Adrenal gland (tissue), 5 donors: ENCODE measurements at regions not wholly inside any gene's neighbourhood (a gene's known extent, or its start where the extent isn't known, plus 50 kb on each side); places are given as distances from the start of the nearest gene placed in this dataset.

Source experiments
- POLR2A ChIP-seq, 2 donors: fragments of 450-650 bp; IDR thresholded peaks; one replicate each; pipeline ENCODE4 v1.6.1; 2017; ENCODE audit warnings: antibody characterized with exemption in 2 of 2, mild to moderate bottlenecking in 2 of 2, moderate library complexity in 1 of 2
- TF ChIP-seq, protein P1 (sequence below), 6 experiments: fragments of 450-650 bp in 4 of 6; fragments of 200-600 bp in 2 of 6; sonication (generic) in 1 of 6; IDR thresholded peaks; 1 replicate in 5 of 6; 2 replicates in 1 of 6; pipeline versions ENCODE4 v1.5.1 to v1.8.0; 2016 to 2021; ENCODE audit warnings: antibody characterized with exemption in 6 of 6, mild to moderate bottlenecking in 2 of 6, moderate library complexity in 1 of 6
- donor health status: DM: no; HTN: no; CAD: no.

DNA sequence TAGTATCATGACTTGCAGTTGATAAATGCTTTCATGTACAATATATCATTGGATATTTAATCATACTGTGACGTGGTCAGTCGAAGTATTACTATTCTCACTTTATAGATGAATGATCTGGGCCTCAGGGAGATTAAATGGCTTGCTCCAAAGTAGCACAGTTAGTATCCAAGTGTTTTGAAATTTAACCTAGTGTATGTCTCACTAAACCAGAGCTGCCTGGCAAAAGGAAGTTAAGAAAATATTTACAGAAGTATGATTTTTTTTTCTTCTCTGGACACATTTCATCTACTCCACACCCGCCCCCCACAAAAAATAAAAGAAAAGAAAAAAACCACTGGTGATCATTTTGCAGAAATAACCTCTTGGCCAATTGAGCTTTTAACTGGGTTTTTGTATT lies 71.9 kb upstream of the CXADR start:
- TF ChIP-seq, protein P1, sequence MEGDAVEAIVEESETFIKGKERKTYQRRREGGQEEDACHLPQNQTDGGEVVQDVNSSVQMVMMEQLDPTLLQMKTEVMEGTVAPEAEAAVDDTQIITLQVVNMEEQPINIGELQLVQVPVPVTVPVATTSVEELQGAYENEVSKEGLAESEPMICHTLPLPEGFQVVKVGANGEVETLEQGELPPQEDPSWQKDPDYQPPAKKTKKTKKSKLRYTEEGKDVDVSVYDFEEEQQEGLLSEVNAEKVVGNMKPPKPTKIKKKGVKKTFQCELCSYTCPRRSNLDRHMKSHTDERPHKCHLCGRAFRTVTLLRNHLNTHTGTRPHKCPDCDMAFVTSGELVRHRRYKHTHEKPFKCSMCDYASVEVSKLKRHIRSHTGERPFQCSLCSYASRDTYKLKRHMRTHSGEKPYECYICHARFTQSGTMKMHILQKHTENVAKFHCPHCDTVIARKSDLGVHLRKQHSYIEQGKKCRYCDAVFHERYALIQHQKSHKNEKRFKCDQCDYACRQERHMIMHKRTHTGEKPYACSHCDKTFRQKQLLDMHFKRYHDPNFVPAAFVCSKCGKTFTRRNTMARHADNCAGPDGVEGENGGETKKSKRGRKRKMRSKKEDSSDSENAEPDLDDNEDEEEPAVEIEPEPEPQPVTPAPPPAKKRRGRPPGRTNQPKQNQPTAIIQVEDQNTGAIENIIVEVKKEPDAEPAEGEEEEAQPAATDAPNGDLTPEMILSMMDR (IDR thresholded peaks at IDR 0.05): no peak
- no peak for TF ChIP-seq POLR2A (IDR thresholded peaks at IDR 0.05)
